ENCODE measurements at regions not wholly inside any gene's neighbourhood (a gene's known extent, or its start where the extent isn't known, plus 50 kb on each side); places are given as distances from the start of the nearest gene placed in this dataset.

DNA sequence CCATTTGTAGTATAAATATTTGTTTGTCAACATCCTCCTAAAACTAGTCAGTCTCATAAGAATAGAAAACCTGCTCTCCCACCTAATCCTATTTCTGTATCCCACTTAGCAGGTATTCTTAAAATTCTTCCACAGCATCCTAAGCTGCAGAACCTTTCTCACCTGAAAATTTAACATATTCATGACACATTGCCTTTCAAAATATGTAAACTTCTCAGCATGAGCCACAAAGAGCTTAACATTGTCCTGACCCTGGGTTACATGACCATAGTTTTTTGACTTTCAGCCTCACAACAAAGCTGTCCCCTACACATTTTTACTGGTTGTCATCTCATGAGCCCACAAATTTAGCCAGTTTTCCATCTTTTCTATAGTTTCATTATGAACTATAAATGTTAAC, 712.1 kb downstream of the LTN1 start:
- Histone ChIP-seq H3K4me1 (ENCODE audit: control insufficient read depth, extremely low read depth, insufficient read depth, low read length) (peaks cover 21% of the 10 kb centered on the region), H3K36me3 (ENCODE audit: control insufficient read depth in 2 of 2, extremely low read depth in 1 of 2, insufficient read depth in 2 of 2, low read length in 2 of 2) (no peaks in the 10 kb centered on the region), H3K9me3 (replicated peaks; ENCODE audit: control insufficient read depth, insufficient read depth, low read length) (no peaks in the 10 kb centered on the region), H3K9me1 (replicated peaks; ENCODE audit: control insufficient read depth, extremely low read depth, insufficient read depth, low read length) (no peaks in the 10 kb centered on the region), H3K27me3 (ENCODE audit: control insufficient read depth in 2 of 2, insufficient read depth in 2 of 2, low read length in 2 of 2) (no peaks in the 10 kb centered on the region), H2AFZ (ENCODE audit: low read depth, low read length) (no peak overlapping the region), H3K27ac (ENCODE audit: insufficient read depth, low read depth, low read length) (no peak overlapping the region), H3K9ac (replicated peaks; ENCODE audit: extremely low read depth, insufficient read depth, low read length) (no peak overlapping the region), H4K20me1 (replicated peaks; ENCODE audit: control insufficient read depth, extremely low read depth, insufficient read depth, low read length) (no peaks in the 10 kb centered on the region), H3K79me2 (ENCODE audit: control insufficient read depth, insufficient read depth, low read length) (no peaks in the 10 kb centered on the region), H3K4me3 (replicated peaks in 1 of 3; ENCODE audit: insufficient read depth in 1 of 3, low read depth in 1 of 3, low read length in 3 of 3) (no peak overlapping the region), H3K4me2 (ENCODE audit: insufficient read depth, low read length) (no peak overlapping the region)
- TF ChIP-seq, protein P1, sequence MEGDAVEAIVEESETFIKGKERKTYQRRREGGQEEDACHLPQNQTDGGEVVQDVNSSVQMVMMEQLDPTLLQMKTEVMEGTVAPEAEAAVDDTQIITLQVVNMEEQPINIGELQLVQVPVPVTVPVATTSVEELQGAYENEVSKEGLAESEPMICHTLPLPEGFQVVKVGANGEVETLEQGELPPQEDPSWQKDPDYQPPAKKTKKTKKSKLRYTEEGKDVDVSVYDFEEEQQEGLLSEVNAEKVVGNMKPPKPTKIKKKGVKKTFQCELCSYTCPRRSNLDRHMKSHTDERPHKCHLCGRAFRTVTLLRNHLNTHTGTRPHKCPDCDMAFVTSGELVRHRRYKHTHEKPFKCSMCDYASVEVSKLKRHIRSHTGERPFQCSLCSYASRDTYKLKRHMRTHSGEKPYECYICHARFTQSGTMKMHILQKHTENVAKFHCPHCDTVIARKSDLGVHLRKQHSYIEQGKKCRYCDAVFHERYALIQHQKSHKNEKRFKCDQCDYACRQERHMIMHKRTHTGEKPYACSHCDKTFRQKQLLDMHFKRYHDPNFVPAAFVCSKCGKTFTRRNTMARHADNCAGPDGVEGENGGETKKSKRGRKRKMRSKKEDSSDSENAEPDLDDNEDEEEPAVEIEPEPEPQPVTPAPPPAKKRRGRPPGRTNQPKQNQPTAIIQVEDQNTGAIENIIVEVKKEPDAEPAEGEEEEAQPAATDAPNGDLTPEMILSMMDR (IDR thresholded peaks at IDR 0.05; ENCODE audit: extremely low read depth in 1 of 2, insufficient read depth in 1 of 2, low read depth in 1 of 2, low read length in 2 of 2) = no peak
- TF ChIP-seq MYC (IDR thresholded peaks at IDR 0.05; ENCODE audit: low read depth, low read length) (no peak), EZH2 (IDR thresholded peaks at IDR 0.05; ENCODE audit: borderline replicate concordance, low read depth, low read length, severe bottlenecking) (no peak), GATA2 (IDR thresholded peaks at IDR 0.05; ENCODE audit: insufficient read depth, insufficient read length, low read depth, low read length) (no peak), JUN (IDR thresholded peaks at IDR 0.05; ENCODE audit: borderline replicate concordance, insufficient read depth, insufficient read length, low read depth) (no peak), FOS (IDR thresholded peaks at IDR 0.05; ENCODE audit: borderline replicate concordance, insufficient read depth, low read length) (no peak), POLR2A (IDR thresholded peaks at IDR 0.05; ENCODE audit: low read depth, low read length) (no peak), POLR2AphosphoS5 (IDR thresholded peaks at IDR 0.05; ENCODE audit: insufficient read depth, low read depth, low read length) (no peak)
- TF ChIP-seq, protein P2, sequence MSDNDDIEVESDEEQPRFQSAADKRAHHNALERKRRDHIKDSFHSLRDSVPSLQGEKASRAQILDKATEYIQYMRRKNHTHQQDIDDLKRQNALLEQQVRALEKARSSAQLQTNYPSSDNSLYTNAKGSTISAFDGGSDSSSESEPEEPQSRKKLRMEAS (IDR thresholded peaks at IDR 0.05; ENCODE audit: insufficient read depth, insufficient read length) = no peak
- intact Hi-C loops (cut with micrococcal nuclease) = loop anchor here (5.0 kb wide), 3 partner anchors 257 to 1438 kb away; no protein-coding TSS in a partner anchor
- CTCF ChIA-PET = no interaction called here
- POLR2A ChIA-PET = no interaction called here
- FAIRE-seq = no peak
- no peak for DNase-seq (ENCODE audit: low read depth, low spot score)
- BruUV-seq (replicated peaks) = no TSS peak
- dilution Hi-C loops (cut with MboI; ENCODE audit: extremely low pct_ligation_motif_present, low sequenced_read_pairs) = no loop called here
